Natural killer cell (primary cell): ENCODE measurements at regions not wholly inside any gene's neighbourhood (a gene's known extent, or its start where the extent isn't known, plus 50 kb on each side); places are given as distances from the start of the nearest gene placed in this dataset.

Source experiments
- ATAC-seq, 3 donors: fragments of 150-1000 bp in 2 of 3; fragments of 200-7000 bp in 1 of 3; cut with Tn5 transposase; 1 replicate in 1 of 3; 2 replicates in 2 of 3; pipeline ENCODE4 v1.10.0; 2021; ENCODE audit warnings: mild to moderate bottlenecking in 2 of 3, moderate library complexity in 2 of 3
- DNase-seq, 2 donors: peaks; one replicate each; pipeline versions ENCODE4 v3.0.0 to v3.0.0-alpha.2; 2013 to 2021; ENCODE audit warnings: mixed read lengths in 1 of 2
- H3K27ac ChIP-seq: one replicate; pipeline ENCODE4 v1.5.1; 2013; ENCODE audit warnings: mild to moderate bottlenecking, low read length
- H3K27me3 ChIP-seq: one replicate; pipeline ENCODE4 v1.6.1; 2013; ENCODE audit warnings: low read length; ENCODE audit not compliant: control insufficient read depth, insufficient read depth
- H3K36me3 ChIP-seq: one replicate; pipeline ENCODE4 v1.6.1; 2013; ENCODE audit warnings: low read length; ENCODE audit not compliant: control insufficient read depth, insufficient read depth
- H3K4me1 ChIP-seq: one replicate; pipeline ENCODE4 v1.6.1; 2013; ENCODE audit warnings: low read length; ENCODE audit not compliant: control insufficient read depth, insufficient read depth
- H3K4me3 ChIP-seq: one replicate; pipeline ENCODE4 v1.5.1; 2013; ENCODE audit warnings: low read length
- H3K9me3 ChIP-seq: one replicate; pipeline ENCODE4 v1.6.1; 2013; ENCODE audit warnings: low read length; ENCODE audit not compliant: control insufficient read depth, insufficient read depth
- H3K27ac Mint-ChIP-seq, 2 donors: one replicate each; pipeline ENCODE4 v1.8.0; 2022; ENCODE audit warnings: mild to moderate bottlenecking in 2 of 2, mixed read lengths in 2 of 2, moderate library complexity in 1 of 2
- H3K27me3 Mint-ChIP-seq, 2 donors: one replicate each; pipeline ENCODE4 v1.8.0; 2022; ENCODE audit warnings: low read depth in 2 of 2, mixed read lengths in 2 of 2
- H3K36me3 Mint-ChIP-seq: one replicate; pipeline ENCODE4 v1.8.0; 2022; ENCODE audit warnings: mixed read lengths
- H3K4me1 Mint-ChIP-seq, 2 donors: one replicate each; pipeline ENCODE4 v1.8.0; 2022; ENCODE audit warnings: mixed read lengths in 2 of 2
- H3K4me3 Mint-ChIP-seq: one replicate; pipeline ENCODE4 v1.8.0; 2022; ENCODE audit warnings: mild to moderate bottlenecking, moderate library complexity, mixed read lengths
- H3K9me3 Mint-ChIP-seq, 2 donors: one replicate each; pipeline ENCODE4 v1.8.0; 2022; ENCODE audit warnings: mixed read lengths in 2 of 2
- WGBS: methylation state at CpG from one replicate; pipeline ENCODE4 v1.1.7; 2013; ENCODE audit warnings: missing lambda C conversion rate; ENCODE audit not compliant: insufficient coverage; 5-methylcytosine and 5-hydroxymethylcytosine counted together
- intact Hi-C: fragments of 100-400 bp; cut with micrococcal nuclease; formaldehyde crosslinking; loops from one replicate; pipeline ENCODE4 v1.14.2; 2022
- TF ChIP-seq, protein P1 (sequence below): fragments of 200-600 bp; IDR thresholded peaks from one replicate; pipeline ENCODE4 v1.8.0; 2022; ENCODE audit warnings: antibody characterized with exemption

DNA sequence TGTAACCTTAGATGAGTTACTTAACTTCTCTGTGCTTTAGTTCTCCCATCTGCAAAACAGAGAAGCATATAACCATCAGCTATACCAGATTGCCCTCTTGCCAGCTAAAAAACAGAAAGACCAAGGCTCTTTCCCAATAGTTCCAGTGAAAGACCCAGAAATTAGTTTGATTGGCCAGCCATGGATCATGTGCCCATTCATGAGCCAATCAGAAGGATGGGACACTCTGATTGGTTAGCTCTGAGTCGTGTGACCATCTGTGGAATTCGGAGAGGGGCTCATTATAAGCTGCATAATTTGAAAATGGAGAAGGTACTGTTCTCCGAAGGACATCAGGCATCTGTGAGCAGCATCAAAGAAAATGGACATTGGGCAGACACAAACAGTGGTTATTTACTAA is 155.2 kb downstream of the ABCC12 start:
- Mint-ChIP-seq H3K4me1 (no peaks in the 10 kb centered on the region), H3K27ac (no peak overlapping the region), H3K27me3 (no peaks in the 10 kb centered on the region), H3K36me3 (no peaks in the 10 kb centered on the region), H3K4me3 (no peak overlapping the region), H3K9me3 (peaks cover 4% of the 10 kb centered on the region in 2 donors)
- intact Hi-C loops = no loop called here
- WGBS = 69% methylated on average over 3 of the region's 3 CpGs
- Histone ChIP-seq H3K36me3 (no peaks in the 10 kb centered on the region), H3K4me3 (no peak overlapping the region), H3K27ac (no peak overlapping the region), H3K27me3 (no peaks in the 10 kb centered on the region), H3K9me3 (no peaks in the 10 kb centered on the region), H3K4me1 (no peaks in the 10 kb centered on the region)
- no peak for ATAC-seq
- TF ChIP-seq, protein P1, sequence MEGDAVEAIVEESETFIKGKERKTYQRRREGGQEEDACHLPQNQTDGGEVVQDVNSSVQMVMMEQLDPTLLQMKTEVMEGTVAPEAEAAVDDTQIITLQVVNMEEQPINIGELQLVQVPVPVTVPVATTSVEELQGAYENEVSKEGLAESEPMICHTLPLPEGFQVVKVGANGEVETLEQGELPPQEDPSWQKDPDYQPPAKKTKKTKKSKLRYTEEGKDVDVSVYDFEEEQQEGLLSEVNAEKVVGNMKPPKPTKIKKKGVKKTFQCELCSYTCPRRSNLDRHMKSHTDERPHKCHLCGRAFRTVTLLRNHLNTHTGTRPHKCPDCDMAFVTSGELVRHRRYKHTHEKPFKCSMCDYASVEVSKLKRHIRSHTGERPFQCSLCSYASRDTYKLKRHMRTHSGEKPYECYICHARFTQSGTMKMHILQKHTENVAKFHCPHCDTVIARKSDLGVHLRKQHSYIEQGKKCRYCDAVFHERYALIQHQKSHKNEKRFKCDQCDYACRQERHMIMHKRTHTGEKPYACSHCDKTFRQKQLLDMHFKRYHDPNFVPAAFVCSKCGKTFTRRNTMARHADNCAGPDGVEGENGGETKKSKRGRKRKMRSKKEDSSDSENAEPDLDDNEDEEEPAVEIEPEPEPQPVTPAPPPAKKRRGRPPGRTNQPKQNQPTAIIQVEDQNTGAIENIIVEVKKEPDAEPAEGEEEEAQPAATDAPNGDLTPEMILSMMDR = no peak
- DNase-seq = no peak

DNA sequence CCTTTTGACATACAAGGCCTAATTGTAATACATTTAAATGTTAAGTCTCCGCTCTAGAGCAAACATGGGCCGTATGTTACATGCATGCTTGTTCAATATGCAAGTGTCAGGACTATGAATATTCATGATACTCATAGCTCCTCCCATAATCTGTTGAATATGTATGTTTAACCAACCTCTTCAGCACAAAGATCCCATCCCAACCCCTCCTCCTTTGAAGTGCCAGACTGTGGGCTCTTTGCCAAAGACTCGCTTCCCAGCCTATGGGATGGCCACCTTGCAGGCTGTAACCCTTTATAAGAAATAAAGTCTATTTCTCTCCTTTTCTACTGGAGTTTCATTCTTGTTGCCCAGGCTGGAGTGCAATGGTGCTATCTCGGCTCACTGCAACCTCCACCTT is 156.2 kb downstream of the ABCC12 start:
- no peak overlapping the region for H3K4me3 ChIP-seq
- no peaks in the 10 kb centered on the region for H3K4me1 ChIP-seq
- no peaks in the 10 kb centered on the region for H3K27me3 ChIP-seq
- H3K4me1 Mint-ChIP-seq = no peaks in the 10 kb centered on the region
- H3K36me3 ChIP-seq = no peaks in the 10 kb centered on the region
- H3K36me3 Mint-ChIP-seq = no peaks in the 10 kb centered on the region
- intact Hi-C loops = no loop called here
- ATAC-seq (no peak), DNase-seq (no peak)
- no peaks in the 10 kb centered on the region for H3K9me3 ChIP-seq
- no peak overlapping the region for H3K4me3 Mint-ChIP-seq
- H3K27ac ChIP-seq = no peak overlapping the region
- TF ChIP-seq, protein P1 = no peak
- H3K27ac Mint-ChIP-seq = no peak overlapping the region
- H3K9me3 Mint-ChIP-seq = peaks cover 4% of the 10 kb centered on the region in 2 donors
- WGBS = 93% methylated on average over 4 of the region's 4 CpGs
- no peaks in the 10 kb centered on the region for H3K27me3 Mint-ChIP-seq

DNA sequence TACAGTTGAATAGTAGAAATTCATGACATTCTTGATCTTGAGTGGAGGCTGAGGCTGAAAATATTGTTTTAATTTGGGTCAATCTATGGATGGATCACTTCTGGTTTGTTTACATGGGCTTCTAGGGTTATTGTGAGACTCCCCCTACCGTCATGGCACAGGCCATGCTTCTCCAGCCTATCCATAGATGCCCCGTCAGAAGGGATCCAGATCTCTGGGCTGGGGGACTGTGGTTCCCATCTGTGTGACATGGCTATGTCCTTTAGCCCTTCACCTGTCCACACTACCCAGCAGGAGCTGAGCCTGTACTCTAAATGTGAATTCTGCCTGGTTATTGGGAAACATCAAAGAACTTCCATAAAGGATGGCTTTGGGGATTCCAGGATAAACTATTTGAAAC is 160.4 kb downstream of the ABCC12 start:
- Histone ChIP-seq H3K36me3 (no peaks in the 10 kb centered on the region), H3K9me3 (no peaks in the 10 kb centered on the region), H3K4me1 (no peaks in the 10 kb centered on the region), H3K27ac (no peak overlapping the region), H3K27me3 (no peaks in the 10 kb centered on the region), H3K4me3 (no peak overlapping the region)
- Mint-ChIP-seq H3K4me1 (no peaks in the 10 kb centered on the region), H3K27ac (no peak overlapping the region), H3K27me3 (no peaks in the 10 kb centered on the region), H3K36me3 (no peaks in the 10 kb centered on the region), H3K4me3 (no peak overlapping the region), H3K9me3 (peaks cover 0 to 3% of the 10 kb centered on the region in 2 donors)
- DNase-seq (no peak), ATAC-seq (no peak)
- intact Hi-C loops = no loop called here
- TF ChIP-seq, protein P1 = no peak
- WGBS = 71% methylated on average over 2 of the region's 2 CpGs

DNA sequence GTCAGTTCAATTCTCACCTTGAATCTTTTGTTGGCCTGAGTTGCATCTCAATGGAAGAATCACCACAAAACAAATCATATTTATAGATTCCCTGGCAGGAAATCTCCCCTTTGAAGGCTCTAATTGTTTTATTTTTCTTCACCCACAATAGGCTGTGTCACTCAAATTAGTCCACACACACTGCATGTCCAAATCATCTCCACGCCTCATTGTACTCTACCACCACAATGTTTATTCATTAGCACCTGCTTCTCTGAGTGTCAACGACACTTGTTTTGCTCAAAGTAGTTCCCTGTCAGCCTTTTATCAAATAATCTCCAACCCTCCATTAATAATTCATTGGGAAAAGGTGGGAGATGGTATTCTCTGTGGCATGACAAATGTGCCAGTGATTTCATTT is 164.3 kb downstream of the ABCC12 start:
- no peaks in the 10 kb centered on the region for H3K4me1 ChIP-seq
- no peaks in the 10 kb centered on the region for H3K36me3 ChIP-seq
- WGBS = 75% methylated on average over 2 of the region's 2 CpGs
- Mint-ChIP-seq H3K27me3 (no peaks in the 10 kb centered on the region), H3K36me3 (no peaks in the 10 kb centered on the region), H3K4me1 (no peaks in the 10 kb centered on the region), H3K27ac (no peak overlapping the region), H3K9me3 (peaks cover 0 to 3% of the 10 kb centered on the region in 2 donors), H3K4me3 (no peak overlapping the region)
- no peak overlapping the region for H3K27ac ChIP-seq
- peaks cover 3% of the 10 kb centered on the region for H3K9me3 ChIP-seq
- no peak overlapping the region for H3K4me3 ChIP-seq
- ATAC-seq (no peak), DNase-seq (no peak)
- H3K27me3 ChIP-seq = no peaks in the 10 kb centered on the region
- TF ChIP-seq, protein P1 = no peak
- intact Hi-C loops = no loop called here
